K562 (cell line): ENCODE measurements at regions not wholly inside any gene's neighbourhood (a gene's known extent, or its start where the extent isn't known, plus 50 kb on each side); places are given as distances from the start of the nearest gene placed in this dataset.

Source experiments
- ATAC-seq: fragments of 200-7000 bp; cut with Tn5 transposase; 3 replicates; pipeline ENCODE4 v1.9.1; 2020; ENCODE audit warnings: moderate library complexity
- BruUV-seq: library from RNA; stranded (reverse); fragments of 400-500 nt; replicated peaks from 2 replicates; lab custom pipeline; 2021; lab: Mats Ljungman, UMichigan
- CTCF ChIA-PET: fragments of 300-600 bp; formaldehyde crosslinking; extraction: SDS; loops from one replicate; lab custom pipeline; 2021; ENCODE audit warnings: low intra/inter-chr PET ratio; lab: Yijun Ruan, JAX
- POLR2A ChIA-PET: fragments of 300-600, 350-650 bp; sonication (Branson Sonifier 250); formaldehyde crosslinking; extraction: SDS; loops from one replicate; lab custom pipeline; 2021; ENCODE audit warnings: antibody characterized with exemption, inconsistent platforms; lab: Yijun Ruan, JAX
- DNase-seq, 4 experiments: peaks; one replicate each; pipeline versions ENCODE4 v3.0.0 to v3.0.0-alpha.2; 2011 to 2018; ENCODE audit warnings: low spot score in 3 of 4, mixed read lengths in 3 of 4; ENCODE audit errors: extremely low read depth in 1 of 4
- FAIRE-seq: peaks from 2 replicates; lab custom pipeline; 2011; peaks lifted over from hg19 to GRCh38; lab: Jason Lieb, UNC
- H2AFZ ChIP-seq: 2 replicates; pipeline ENCODE4 v1.6.0; 2011; ENCODE audit warnings: low read depth, low read length, control low read depth, inconsistent platforms
- H3K27ac ChIP-seq: fragments of 200-600 bp; 3 replicates; pipeline ENCODE4 v1.8.0; 2011; ENCODE audit warnings: low read depth, mild to moderate bottlenecking, control low read depth, inconsistent platforms, low read length, moderate library complexity, mixed read lengths; ENCODE audit errors: extremely low read depth
- H3K27me3 ChIP-seq, 2 experiments: fragments of 300-600 bp in 1 of 2; 2 replicates in 1 of 2; 3 replicates in 1 of 2; pipeline versions ENCODE4 v1.6.0 to v1.8.0; 2011; ENCODE audit warnings: inconsistent platforms in 2 of 2, low read length in 2 of 2, mild to moderate bottlenecking in 1 of 2, mixed read lengths in 1 of 2, moderate library complexity in 1 of 2; ENCODE audit not compliant: control insufficient read depth in 2 of 2, insufficient read depth in 2 of 2
- H3K36me3 ChIP-seq: fragments of 300-600 bp; 3 replicates; pipeline ENCODE4 v1.8.0; 2011; ENCODE audit warnings: mild to moderate bottlenecking, low read length, inconsistent platforms; ENCODE audit not compliant: control insufficient read depth, insufficient read depth
- H3K4me1 ChIP-seq, 2 experiments: fragments of 200-600 bp in 1 of 2; replicated peaks in 1 of 2; 2 replicates in 1 of 2; 3 replicates in 1 of 2; pipeline versions ENCODE4 v1.5.1 to v1.8.0; 2011; ENCODE audit warnings: inconsistent platforms in 2 of 2, low read length in 2 of 2, mild to moderate bottlenecking in 1 of 2, mixed read lengths in 1 of 2, moderate library complexity in 1 of 2; ENCODE audit not compliant: control insufficient read depth in 2 of 2, insufficient read depth in 2 of 2
- H3K4me2 ChIP-seq: 2 replicates; pipeline ENCODE4 v1.6.1; 2011; ENCODE audit warnings: low read length, control low read depth, inconsistent platforms, mixed read lengths; ENCODE audit not compliant: insufficient read depth
- H3K4me3 ChIP-seq: fragments of 200-600 bp; sonication (generic), shearing (Covaris generic); 2 replicates; pipeline ENCODE4 v1.5.1; 2016; ENCODE audit warnings: control low read depth, inconsistent platforms
- H3K79me2 ChIP-seq: fragments of 200-600 bp; 3 replicates; pipeline ENCODE4 v1.8.0; 2011; ENCODE audit warnings: low read length, inconsistent platforms; ENCODE audit not compliant: control insufficient read depth, insufficient read depth
- H3K9ac ChIP-seq, 2 experiments: 2 replicates each; pipeline versions ENCODE4 v1.6.0 to v1.6.1; 2011; ENCODE audit warnings: low read depth in 2 of 2, low read length in 2 of 2, control low read depth in 1 of 2, inconsistent platforms in 1 of 2, mild to moderate bottlenecking in 1 of 2, mixed read lengths in 1 of 2; ENCODE audit not compliant: insufficient read depth in 1 of 2
- H3K9me1 ChIP-seq: one replicate; pipeline ENCODE4 v1.6.0; 2011; ENCODE audit warnings: inconsistent platforms, mild to moderate bottlenecking, low read length, moderate library complexity; ENCODE audit not compliant: control insufficient read depth, insufficient read depth
- H3K9me3 ChIP-seq: replicated peaks from 2 replicates; pipeline ENCODE4 v1.5.1; 2011; ENCODE audit warnings: low read depth, low read length, inconsistent platforms; ENCODE audit not compliant: control insufficient read depth, insufficient read depth
- H4K20me1 ChIP-seq: replicated peaks from 2 replicates; pipeline ENCODE4 v1.6.1; 2011; ENCODE audit warnings: low read length, inconsistent platforms, mixed read lengths; ENCODE audit not compliant: control insufficient read depth, insufficient read depth
- BCOR ChIP-seq: fragments of 450-650 bp; IDR thresholded peaks from 2 replicates; pipeline ENCODE4 v1.6.1; 2016
- ELF1 ChIP-seq: fragments of 200-800 bp; sonication (Bioruptor generic); IDR thresholded peaks from 2 replicates; pipeline ENCODE4 v1.6.1; 2016; ENCODE audit warnings: missing genetic modification characterization, missing compliant biosample characterization
- KDM1A ChIP-seq, 2 experiments: fragments of 450-650 bp; IDR thresholded peaks; 2 replicates each; pipeline ENCODE4 v1.6.1; 2016; ENCODE audit warnings: mild to moderate bottlenecking in 2 of 2
- NEUROD1 ChIP-seq: fragments of 150-350 bp; IDR thresholded peaks from 2 replicates; pipeline ENCODE4 v1.6.1; 2014; ENCODE audit warnings: borderline replicate concordance, low read length, low read depth; ENCODE audit not compliant: partially characterized antibody
- NFIX ChIP-seq: fragments of 250-450 bp; sonication (Bioruptor Pico); IDR thresholded peaks from 2 replicates; pipeline ENCODE4 v1.4.0; 2020; ENCODE audit warnings: low read depth, mild to moderate bottlenecking, moderate library complexity
- RBBP5 ChIP-seq: fragments of 200-600 bp; sonication (generic); IDR thresholded peaks from 2 replicates; pipeline ENCODE4 v1.6.1; 2012; ENCODE audit warnings: borderline replicate concordance, mild to moderate bottlenecking, low read length, control low read depth, inconsistent platforms; ENCODE audit not compliant: insufficient read depth, poor library complexity, severe bottlenecking
- RBM25 ChIP-seq: fragments of 200-400 bp; formaldehyde crosslinking; IDR thresholded peaks from 2 replicates; pipeline ENCODE4 v1.6.1; 2018; ENCODE audit warnings: low read length, low read depth, moderate library complexity; ENCODE audit not compliant: severe bottlenecking
- RCOR1 ChIP-seq, 2 experiments: IDR thresholded peaks; 2 replicates each; pipeline ENCODE4 v1.6.1; 2012; ENCODE audit warnings: low read depth in 2 of 2, low read length in 2 of 2, borderline replicate concordance in 1 of 2, improper control_type of control experiment in 1 of 2
- SMC3 ChIP-seq: conservative IDR thresholded peaks from 2 replicates; pipeline ENCODE4 v1.6.1; 2011; ENCODE audit warnings: low read depth, low read length, improper control_type of control experiment; ENCODE audit not compliant: insufficient read depth
- TRIM28 ChIP-seq: fragments of 450-650 bp; IDR thresholded peaks from 2 replicates; pipeline ENCODE4 v1.6.1; 2017
- ZBTB40 ChIP-seq, 2 experiments: fragments of 450-650 bp in 1 of 2; sonication (generic) in 1 of 2; formaldehyde crosslinking in 1 of 2; IDR thresholded peaks; 2 replicates each; pipeline versions ENCODE4 v1.7.1 to v1.9.0; 2016 to 2022; ENCODE audit warnings: inconsistent platforms in 1 of 2, mild to moderate bottlenecking in 1 of 2, missing genetic modification reagents in 1 of 2
- ZFP1 ChIP-seq: fragments of 450-650 bp; formaldehyde crosslinking; IDR thresholded peaks from 2 replicates; pipeline ENCODE4 v1.4.0; 2020; ENCODE audit warnings: mild to moderate bottlenecking, mixed read lengths
- ZFP30 ChIP-seq: fragments of 250-450 bp; sonication (Bioruptor Pico); IDR thresholded peaks from 2 replicates; pipeline ENCODE4 v1.8.0; 2022; ENCODE audit warnings: moderate library complexity, mild to moderate bottlenecking, inconsistent platforms, borderline replicate concordance
- ZNF121 ChIP-seq: sonication (generic); formaldehyde crosslinking; conservative IDR thresholded peaks from 2 replicates; pipeline ENCODE4 v1.8.0; 2022; ENCODE audit warnings: missing genetic modification reagents
- ZNF232 ChIP-seq: sonication (generic); formaldehyde crosslinking; IDR thresholded peaks from 2 replicates; pipeline ENCODE4 v1.8.0; 2022; ENCODE audit warnings: mild to moderate bottlenecking, missing genetic modification reagents
- WGBS: fragments of 100-300 bp; shearing (Covaris generic); methylation state at CpG from one replicate; pipeline ENCODE4 v1.1.6; 2016; ENCODE audit warnings: low coverage, mixed read lengths; ENCODE audit not compliant: insufficient coverage; ENCODE audit errors: missing lambda C conversion rate; 5-methylcytosine and 5-hydroxymethylcytosine counted together
- in situ Hi-C: fragments of 300-500 bp; cut with MboI; formaldehyde crosslinking; loops from 4 replicates; pipeline ENCODE4 v1.15.0; 2018; ENCODE audit warnings: inconsistent platforms, mixed read lengths
- intact Hi-C: fragments of 100-400 bp; cut with micrococcal nuclease; formaldehyde crosslinking; loops from 2 replicates; pipeline ENCODE4 v1.14.2; 2022

GRCh38 chr4:162871990-162872389 lies 294.7 kb downstream of the NAF1 start:
- Histone ChIP-seq H3K36me3 (no peaks in the 10 kb centered on the region), H3K79me2 (no peaks in the 10 kb centered on the region), H3K9ac (no peak overlapping the region), H3K4me3 (no peak overlapping the region), H3K4me2 (no peak overlapping the region), H3K9me3 (no peaks in the 10 kb centered on the region), H2AFZ (no peak overlapping the region), H3K27me3 (no peaks in the 10 kb centered on the region), H3K9me1 (no peaks in the 10 kb centered on the region), H3K27ac (no peak overlapping the region), H4K20me1 (no peaks in the 10 kb centered on the region), H3K4me1 (no peaks in the 10 kb centered on the region)
- FAIRE-seq (no peak), DNase-seq (no peak), ATAC-seq (no peak)
- CTCF ChIA-PET, result no interaction called here
- POLR2A ChIA-PET, result no interaction called here
- WGBS, result 2% methylated on average over 4 of the region's 4 CpGs
- BruUV-seq, result no TSS peak
- in situ Hi-C loops, result no loop called here
- intact Hi-C loops, result no loop called here
- TF ChIP-seq SMC3 (no peak), NEUROD1 (no peak), NFIX (CRISPR knock-in tag) (no peak), ZFP30 (CRISPR knock-in tag) (no peak), RCOR1 (IDR thresholded peaks at IDR 0.05; ENCODE audit: borderline replicate concordance in 1 of 2, low read depth in 2 of 2, low read length in 2 of 2) (no peak), ELF1 (tag) (no peak), ZBTB40 (IDR thresholded peaks at IDR 0.05) (no peak), ZBTB40 (CRISPR knock-in tag; IDR thresholded peaks at IDR 0.05) (no peak), ZNF121 (no peak), BCOR (no peak), TRIM28 (no peak), ZFP1 (no peak), ZNF232 (CRISPR knock-in tag) (no peak), RBM25 (no peak), RBBP5 (no peak), KDM1A (IDR thresholded peaks at IDR 0.05) (no peak)
